GM13976 (cell line): ENCODE measurements at regions not wholly inside any gene's neighbourhood (a gene's known extent, or its start where the extent isn't known, plus 50 kb on each side); places are given as distances from the start of the nearest gene placed in this dataset.

ENCODE experiments used
- DNase-seq: peaks from one replicate; pipeline ENCODE4 v3.0.0; 2012; ENCODE audit warnings: low spot score
- CTCF ChIP-seq: IDR thresholded peaks from 2 replicates; pipeline ENCODE4 v1.5.1; 2012; ENCODE audit warnings: borderline replicate concordance, mild to moderate bottlenecking; ENCODE audit not compliant: insufficient read depth; ENCODE audit errors: extremely low read depth, missing control alignments, control extremely low read depth
- in situ Hi-C: fragments of 300-500 bp; cut with MboI; formaldehyde crosslinking; loops from one replicate; pipeline ENCODE4 v1.12.0; 2022; ENCODE audit warnings: low sequenced_read_pairs, mixed read lengths, inconsistent platforms; ENCODE audit not compliant: unreplicated experiment

GRCh38 chr22:27203276-27203660 is 545.9 kb downstream of the MIAT start:
- in situ Hi-C loops, result no loop called here
- DNase-seq, result no peak
- no peak for TF ChIP-seq CTCF

GRCh38 chr22:27204280-27204679 is 546.9 kb downstream of the MIAT start:
- in situ Hi-C loops, result no loop called here
- DNase-seq, result no peak
- TF ChIP-seq CTCF, result no peak

- no peak for TF ChIP-seq CTCF
- in situ Hi-C loops, result no loop called here
- no peak for DNase-seq
Observed at GRCh38 chr22:27204817-27205216, 547.4 kb downstream of the MIAT start.

GRCh38 chr22:27205492-27206373 is 548.3 kb downstream of the MIAT start:
- in situ Hi-C loops, result no loop called here
- TF ChIP-seq CTCF, result no peak
- DNase-seq, result no peak

GRCh38 chr22:27206374-27207133 is 549.2 kb downstream of the MIAT start:
- no peak for DNase-seq
- in situ Hi-C loops, result no loop called here
- TF ChIP-seq CTCF, result no peak

- no peak for TF ChIP-seq CTCF
- no peak for DNase-seq
- in situ Hi-C loops, result no loop called here
Observed at GRCh38 chr22:27207266-27207665, 549.9 kb downstream of the MIAT start.
